Panc1 (cell line): ENCODE measurements at regions not wholly inside any gene's neighbourhood (a gene's known extent, or its start where the extent isn't known, plus 50 kb on each side); places are given as distances from the start of the nearest gene placed in this dataset.

Source experiments
- ATAC-seq: fragments of 200-7000 bp; cut with Tn5 transposase; 2 replicates; pipeline ENCODE4 v1.9.1; 2020; ENCODE audit warnings: mild to moderate bottlenecking, moderate library complexity
- BruUV-seq: library from RNA; stranded (reverse); fragments of 400-500 nt; replicated peaks from 2 replicates; lab custom pipeline; 2021; lab: Mats Ljungman, UMichigan
- CTCF ChIA-PET: fragments of 300-600 bp; sonication (Branson Sonifier 250); formaldehyde crosslinking; loops from one replicate; lab custom pipeline; 2022; ENCODE audit warnings: antibody characterized with exemption; lab: Charles Lee
- POLR2A ChIA-PET: fragments of 300-600 bp; sonication (Branson Sonifier 250); formaldehyde crosslinking; loops from one replicate; lab custom pipeline; 2022; ENCODE audit warnings: antibody characterized with exemption; lab: Charles Lee
- DNase-seq: peaks from one replicate; pipeline ENCODE4 v3.0.0-alpha.2; 2010; ENCODE audit warnings: low read depth, low spot score
- H3K27ac ChIP-seq: 2 replicates; pipeline ENCODE4 v1.5.1; 2011; ENCODE audit warnings: mild to moderate bottlenecking, low read length, inconsistent platforms
- H3K27me3 ChIP-seq: fragments of 200-500 bp; sonication (Bioruptor generic); 2 replicates; pipeline ENCODE4 v1.6.0; 2014; ENCODE audit warnings: low read length, inconsistent platforms; ENCODE audit not compliant: control insufficient read depth, insufficient read depth
- H3K36me3 ChIP-seq: fragments of 200-500 bp; sonication (Bioruptor generic); 2 replicates; pipeline ENCODE4 v1.5.1; 2014; ENCODE audit warnings: inconsistent platforms, mild to moderate bottlenecking, low read length, moderate library complexity; ENCODE audit not compliant: control insufficient read depth, insufficient read depth
- H3K4me1 ChIP-seq: 2 replicates; pipeline ENCODE4 v1.5.1; 2011; ENCODE audit warnings: inconsistent platforms, mild to moderate bottlenecking, low read length, moderate library complexity; ENCODE audit not compliant: control insufficient read depth, insufficient read depth
- H3K4me3 ChIP-seq, 2 experiments: 2 replicates each; pipeline ENCODE4 v1.5.1; 2011 to 2012; ENCODE audit warnings: low read depth in 2 of 2, low read length in 2 of 2, mild to moderate bottlenecking in 2 of 2, inconsistent platforms in 1 of 2, moderate library complexity in 1 of 2
- H3K9me3 ChIP-seq: fragments of 200-500 bp; sonication (Bioruptor generic); 2 replicates; pipeline ENCODE4 v1.5.1; 2014; ENCODE audit warnings: low read depth, mild to moderate bottlenecking, inconsistent platforms, low read length, moderate library complexity; ENCODE audit not compliant: control insufficient read depth, insufficient read depth
- CTCF ChIP-seq: fragments of 450-650 bp; IDR thresholded peaks from 2 replicates; pipeline ENCODE4 v1.5.1; 2017; ENCODE audit warnings: mild to moderate bottlenecking
- POLR2AphosphoS5 ChIP-seq: IDR thresholded peaks from 2 replicates; pipeline ENCODE4 v1.6.1; 2012; ENCODE audit warnings: mild to moderate bottlenecking, low read depth, low read length, moderate library complexity
- REST ChIP-seq, 2 experiments: IDR thresholded peaks; 2 replicates each; pipeline ENCODE4 v1.6.1; 2011 to 2012; ENCODE audit warnings: low read depth in 2 of 2, control low read depth in 1 of 2, low read length in 1 of 2, mild to moderate bottlenecking in 1 of 2, moderate library complexity in 1 of 2; ENCODE audit not compliant: insufficient read depth in 1 of 2
- SIN3A ChIP-seq: IDR thresholded peaks from 2 replicates; pipeline ENCODE4 v1.6.1; 2012; ENCODE audit warnings: low read depth, mild to moderate bottlenecking, low read length, moderate library complexity, borderline replicate concordance; ENCODE audit not compliant: insufficient read depth
- TCF7L2 ChIP-seq: IDR thresholded peaks from 2 replicates; pipeline ENCODE4 v1.6.1; 2011; ENCODE audit warnings: mild to moderate bottlenecking, low read depth, low read length, inconsistent platforms
- in situ Hi-C: cut with HindIII; loops from 2 replicates; pipeline ENCODE4 v1.10.0; 2016; ENCODE audit warnings: low sequenced_read_pairs, low pct_unique_long_range_greater_than_20kb
- intact Hi-C: fragments of 100-400 bp; cut with micrococcal nuclease; formaldehyde crosslinking; loops from one replicate; pipeline ENCODE4 v1.10.0; 2022; ENCODE audit not compliant: unreplicated experiment

GRCh38 chr10:10353326-10353868 lies 664.3 kb upstream of the CELF2 start:
- in situ Hi-C loops (no loop called here), intact Hi-C loops (no loop called here)
- no peaks in the 10 kb centered on the region for H3K36me3 ChIP-seq
- no TSS peak for BruUV-seq
- ATAC-seq: no peak
- POLR2A ChIA-PET: no interaction called here
- no peaks in the 10 kb centered on the region for H3K4me1 ChIP-seq
- H3K4me3 ChIP-seq: no peak overlapping the region
- no peak for DNase-seq
- no peaks in the 10 kb centered on the region for H3K9me3 ChIP-seq
- TF ChIP-seq SIN3A (no peak), CTCF (no peak), TCF7L2 (no peak), REST (IDR thresholded peaks at IDR 0.05; ENCODE audit: insufficient read depth in 1 of 2, low read depth in 2 of 2, low read length in 1 of 2) (no peak), POLR2AphosphoS5 (no peak)
- no peak overlapping the region for H3K27ac ChIP-seq
- no peaks in the 10 kb centered on the region for H3K27me3 ChIP-seq
- CTCF ChIA-PET: no interaction called here

- POLR2A ChIA-PET: no interaction called here
- in situ Hi-C loops: no loop called here
Measured at GRCh38 chr10:10359263-10359662, 658.4 kb upstream of the CELF2 start.

More at GRCh38 chr10:10359263-10359662, 658.4 kb upstream of the CELF2 start:
- no peaks in the 10 kb centered on the region for H3K9me3 ChIP-seq
- H3K36me3 ChIP-seq: no peaks in the 10 kb centered on the region
- H3K4me3 ChIP-seq: no peak overlapping the region
- intact Hi-C loops: no loop called here
- DNase-seq (no peak), ATAC-seq (no peak)
- no peaks in the 10 kb centered on the region for H3K27me3 ChIP-seq
- CTCF ChIA-PET: no interaction called here
- H3K4me1 ChIP-seq: no peaks in the 10 kb centered on the region
- no peak overlapping the region for H3K27ac ChIP-seq
- TF ChIP-seq SIN3A: no peak
- no peak for TF ChIP-seq REST (IDR thresholded peaks at IDR 0.05; ENCODE audit: insufficient read depth in 1 of 2, low read depth in 2 of 2, low read length in 1 of 2)
- TF ChIP-seq TCF7L2: no peak
- TF ChIP-seq CTCF: no peak
- no TSS peak for BruUV-seq
